H1 (cell line): ENCODE measurements at regions not wholly inside any gene's neighbourhood (a gene's known extent, or its start where the extent isn't known, plus 50 kb on each side); places are given as distances from the start of the nearest gene placed in this dataset.

Experiments
- BCL11A ChIP-seq, 2 experiments: IDR thresholded peaks; one replicate each; pipeline ENCODE4 v1.6.1; 2011; ENCODE audit warnings: low read depth in 2 of 2, low read length in 2 of 2, mild to moderate bottlenecking in 2 of 2
- CBX8 ChIP-seq: fragments of 300-800, 300-1000 bp; sonication (generic); IDR thresholded peaks from 2 replicates; pipeline ENCODE4 v1.7.1; 2016; ENCODE audit warnings: low read depth, low read length, borderline replicate concordance
- CHD1 ChIP-seq: IDR thresholded peaks from 2 replicates; pipeline ENCODE4 v1.6.1; 2012; ENCODE audit warnings: low read depth, low read length, improper control_type of control experiment
- CREB1 ChIP-seq: IDR thresholded peaks from 2 replicates; pipeline ENCODE4 v1.6.1; 2012; ENCODE audit warnings: inconsistent platforms
- EGR1 ChIP-seq: IDR thresholded peaks from 2 replicates; pipeline ENCODE4 v1.6.1; 2011; ENCODE audit warnings: low read depth, low read length, borderline replicate concordance
- EZH2 ChIP-seq: fragments of 200-600 bp; sonication (generic); IDR thresholded peaks from 2 replicates; pipeline ENCODE4 v1.7.1; 2012; ENCODE audit warnings: low read depth, mild to moderate bottlenecking, moderate library complexity, low read length, inconsistent platforms; ENCODE audit not compliant: severe bottlenecking
- JUN ChIP-seq: IDR thresholded peaks from 2 replicates; pipeline ENCODE4 v1.6.1; 2011; ENCODE audit warnings: low read depth, mild to moderate bottlenecking, improper control_type of control experiment, low read length
- NANOG ChIP-seq: IDR thresholded peaks from 2 replicates; pipeline ENCODE4 v1.6.1; 2011; ENCODE audit warnings: low read length, low read depth, mild to moderate bottlenecking, inconsistent platforms; ENCODE audit not compliant: insufficient read depth, poor library complexity, severe bottlenecking
- SUZ12 ChIP-seq: fragments of 200-600 bp; sonication (generic); IDR thresholded peaks from 2 replicates; pipeline ENCODE4 v1.6.1; 2012; ENCODE audit warnings: mild to moderate bottlenecking, inconsistent platforms, low read length, moderate library complexity, mixed read lengths
- YY1 ChIP-seq: IDR thresholded peaks from 2 replicates; pipeline ENCODE4 v1.6.1; 2011; ENCODE audit warnings: low read depth, mild to moderate bottlenecking, low read length
- TF ChIP-seq, protein P1 (sequence below), 3 experiments: IDR thresholded peaks; 1 replicate in 2 of 3; 2 replicates in 1 of 3; pipeline versions ENCODE4 v1.5.1 to v1.6.1; 2011; ENCODE audit warnings: low read length in 3 of 3, mild to moderate bottlenecking in 3 of 3, inconsistent platforms in 2 of 3, low read depth in 1 of 3, moderate library complexity in 1 of 3; ENCODE audit not compliant: insufficient read depth in 1 of 3; ENCODE audit errors: control extremely low read depth in 1 of 3

DNA sequence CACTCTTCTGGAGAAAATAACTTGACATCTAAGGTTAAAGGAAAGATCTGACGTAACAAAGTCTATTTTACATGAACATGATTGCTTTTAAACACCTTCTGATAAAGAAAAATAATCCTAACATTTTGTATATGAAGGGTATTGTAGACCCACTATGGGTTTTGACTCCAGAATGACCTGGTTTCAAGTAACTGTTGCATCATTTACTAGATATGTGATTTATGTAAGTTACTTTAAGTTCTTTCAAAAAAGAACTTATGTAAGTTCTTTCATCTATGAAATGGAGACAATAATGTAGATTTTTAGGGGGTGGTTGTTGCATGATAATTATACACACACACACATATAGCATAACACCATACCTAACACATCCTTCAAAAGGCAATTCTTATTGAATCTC lies 147.6 kb upstream of the MIR17HG start:
- TF ChIP-seq, protein P1, sequence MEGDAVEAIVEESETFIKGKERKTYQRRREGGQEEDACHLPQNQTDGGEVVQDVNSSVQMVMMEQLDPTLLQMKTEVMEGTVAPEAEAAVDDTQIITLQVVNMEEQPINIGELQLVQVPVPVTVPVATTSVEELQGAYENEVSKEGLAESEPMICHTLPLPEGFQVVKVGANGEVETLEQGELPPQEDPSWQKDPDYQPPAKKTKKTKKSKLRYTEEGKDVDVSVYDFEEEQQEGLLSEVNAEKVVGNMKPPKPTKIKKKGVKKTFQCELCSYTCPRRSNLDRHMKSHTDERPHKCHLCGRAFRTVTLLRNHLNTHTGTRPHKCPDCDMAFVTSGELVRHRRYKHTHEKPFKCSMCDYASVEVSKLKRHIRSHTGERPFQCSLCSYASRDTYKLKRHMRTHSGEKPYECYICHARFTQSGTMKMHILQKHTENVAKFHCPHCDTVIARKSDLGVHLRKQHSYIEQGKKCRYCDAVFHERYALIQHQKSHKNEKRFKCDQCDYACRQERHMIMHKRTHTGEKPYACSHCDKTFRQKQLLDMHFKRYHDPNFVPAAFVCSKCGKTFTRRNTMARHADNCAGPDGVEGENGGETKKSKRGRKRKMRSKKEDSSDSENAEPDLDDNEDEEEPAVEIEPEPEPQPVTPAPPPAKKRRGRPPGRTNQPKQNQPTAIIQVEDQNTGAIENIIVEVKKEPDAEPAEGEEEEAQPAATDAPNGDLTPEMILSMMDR (IDR thresholded peaks at IDR 0.05; ENCODE audit: control extremely low read depth in 1 of 3, insufficient read depth in 1 of 3, low read depth in 1 of 3, low read length in 3 of 3): no peak
- TF ChIP-seq CBX8 (no peak), NANOG (no peak), BCL11A (IDR thresholded peaks at IDR 0.05; ENCODE audit: low read depth in 2 of 2, low read length in 2 of 2) (no peak), CREB1 (no peak), JUN (no peak), EGR1 (no peak), YY1 (no peak), EZH2 (no peak), SUZ12 (no peak), CHD1 (no peak)
